Rectal smooth muscle tissue (tissue), 1 donor: ENCODE measurements at regions not wholly inside any gene's neighbourhood (a gene's known extent, or its start where the extent isn't known, plus 50 kb on each side); places are given as distances from the start of the nearest gene placed in this dataset.

Source experiments
- H3K27ac ChIP-seq: one replicate; pipeline ENCODE4 v1.7.0; 2013; ENCODE audit warnings: low read depth, low read length, inconsistent platforms
- H3K27me3 ChIP-seq: one replicate; pipeline ENCODE4 v1.7.0; 2013; ENCODE audit warnings: low read length; ENCODE audit not compliant: control insufficient read depth, insufficient read depth
- H3K36me3 ChIP-seq: one replicate; pipeline ENCODE4 v1.7.0; 2013; ENCODE audit warnings: low read length; ENCODE audit not compliant: control insufficient read depth, insufficient read depth
- H3K4me1 ChIP-seq: one replicate; pipeline ENCODE4 v1.7.0; 2013; ENCODE audit warnings: low read length; ENCODE audit not compliant: control insufficient read depth, insufficient read depth
- H3K4me3 ChIP-seq: one replicate; pipeline ENCODE4 v1.7.0; 2013; ENCODE audit warnings: low read length
- H3K9ac ChIP-seq: one replicate; pipeline ENCODE4 v1.7.0; 2013; ENCODE audit warnings: low read length

- no peaks in the 10 kb centered on the region for H3K36me3 ChIP-seq
- no peaks in the 10 kb centered on the region for H3K27me3 ChIP-seq
- H3K27ac ChIP-seq: no peak overlapping the region
- no peak overlapping the region for H3K4me3 ChIP-seq
- no peak overlapping the region for H3K9ac ChIP-seq
- H3K4me1 ChIP-seq: no peaks in the 10 kb centered on the region
These were observed 313.4 kb downstream of the CDH11 start for GRCh38 chr16:64808474-64808873.

DNA sequence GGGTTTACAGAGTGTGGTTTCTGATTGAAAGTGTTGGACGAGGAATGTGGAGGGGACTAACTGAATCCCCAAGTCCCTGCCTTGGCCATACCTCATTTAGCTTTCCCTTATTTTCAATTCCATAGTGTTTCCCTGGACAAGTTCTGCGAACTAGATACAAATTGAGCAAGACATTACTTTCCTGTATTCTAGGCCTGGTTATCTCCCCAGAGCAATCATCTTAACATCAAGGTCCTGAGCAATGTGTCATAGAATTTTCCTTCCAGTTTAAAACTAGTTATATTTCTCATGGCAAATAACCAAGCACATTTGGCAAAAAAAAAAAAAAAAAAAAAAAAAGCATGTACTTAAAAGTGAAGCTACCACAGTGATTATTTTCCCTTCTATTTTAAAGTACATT is 330.1 kb downstream of the CDH11 start:
- no peak overlapping the region for H3K27ac ChIP-seq
- H3K4me1 ChIP-seq: no peaks in the 10 kb centered on the region
- no peaks in the 10 kb centered on the region for H3K27me3 ChIP-seq
- H3K4me3 ChIP-seq: no peak overlapping the region
- no peak overlapping the region for H3K9ac ChIP-seq
- H3K36me3 ChIP-seq: no peaks in the 10 kb centered on the region

GRCh38 chr16:64784635-64785034 is 337.2 kb downstream of the CDH11 start:
- H3K36me3 ChIP-seq: no peaks in the 10 kb centered on the region
- H3K27me3 ChIP-seq: no peaks in the 10 kb centered on the region
- no peak overlapping the region for H3K27ac ChIP-seq
- no peak overlapping the region for H3K9ac ChIP-seq
- H3K4me1 ChIP-seq: no peaks in the 10 kb centered on the region
- no peak overlapping the region for H3K4me3 ChIP-seq

DNA sequence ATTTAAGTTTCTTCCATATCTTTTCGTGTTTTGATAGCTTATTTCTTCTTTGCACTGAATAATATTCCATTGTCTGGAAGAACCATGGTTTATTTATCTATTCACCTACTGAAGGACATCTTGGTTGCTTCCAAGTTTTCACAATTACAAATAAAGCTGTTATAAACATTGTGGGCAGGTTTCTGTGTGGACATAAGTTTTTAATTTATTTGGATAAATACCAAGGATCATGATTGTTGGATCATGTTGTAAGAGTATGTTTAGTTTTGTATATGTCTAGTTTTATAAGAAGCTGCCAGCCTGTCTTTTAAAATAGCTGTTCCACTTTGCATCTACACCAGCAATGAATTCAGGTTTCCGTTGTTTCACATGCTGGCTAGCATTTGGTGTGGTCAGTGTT is 339.4 kb downstream of the CDH11 start:
- no peaks in the 10 kb centered on the region for H3K4me1 ChIP-seq
- no peak overlapping the region for H3K9ac ChIP-seq
- H3K4me3 ChIP-seq: no peak overlapping the region
- H3K27me3 ChIP-seq: no peaks in the 10 kb centered on the region
- H3K27ac ChIP-seq: no peak overlapping the region
- H3K36me3 ChIP-seq: no peaks in the 10 kb centered on the region

- H3K27me3 ChIP-seq: no peaks in the 10 kb centered on the region
- H3K9ac ChIP-seq: no peak overlapping the region
- H3K27ac ChIP-seq: no peak overlapping the region
- H3K4me1 ChIP-seq: no peaks in the 10 kb centered on the region
- no peak overlapping the region for H3K4me3 ChIP-seq
- no peaks in the 10 kb centered on the region for H3K36me3 ChIP-seq
These were observed 341.4 kb downstream of the CDH11 start for GRCh38 chr16:64780445-64780844.

- Histone ChIP-seq H3K4me3 (no peak overlapping the region), H3K27me3 (no peaks in the 10 kb centered on the region), H3K36me3 (no peaks in the 10 kb centered on the region), H3K27ac (no peak overlapping the region), H3K9ac (no peak overlapping the region), H3K4me1 (no peaks in the 10 kb centered on the region)
These were observed 343.1 kb downstream of the CDH11 start for GRCh38 chr16:64778777-64779176.

GRCh38 chr16:64773638-64774037 is 348.2 kb downstream of the CDH11 start:
- Histone ChIP-seq H3K9ac (no peak overlapping the region), H3K4me3 (no peak overlapping the region), H3K27me3 (no peaks in the 10 kb centered on the region), H3K27ac (no peak overlapping the region), H3K4me1 (no peaks in the 10 kb centered on the region), H3K36me3 (no peaks in the 10 kb centered on the region)

- no peak overlapping the region for H3K27ac ChIP-seq
- H3K36me3 ChIP-seq: no peaks in the 10 kb centered on the region
- H3K4me1 ChIP-seq: no peaks in the 10 kb centered on the region
- no peaks in the 10 kb centered on the region for H3K27me3 ChIP-seq
- H3K9ac ChIP-seq: no peak overlapping the region
- H3K4me3 ChIP-seq: no peak overlapping the region
These were observed 348.7 kb downstream of the CDH11 start for GRCh38 chr16:64773184-64773583.

- Histone ChIP-seq H3K9ac (no peak overlapping the region), H3K4me1 (no peaks in the 10 kb centered on the region), H3K27me3 (no peaks in the 10 kb centered on the region), H3K27ac (no peak overlapping the region), H3K36me3 (no peaks in the 10 kb centered on the region), H3K4me3 (no peak overlapping the region)
These were observed 350.6 kb downstream of the CDH11 start for GRCh38 chr16:64771273-64771672.

- H3K4me3 ChIP-seq: no peak overlapping the region
- H3K27me3 ChIP-seq: no peaks in the 10 kb centered on the region
- no peaks in the 10 kb centered on the region for H3K36me3 ChIP-seq
- no peak overlapping the region for H3K27ac ChIP-seq
- H3K4me1 ChIP-seq: no peaks in the 10 kb centered on the region
- H3K9ac ChIP-seq: no peak overlapping the region
These were observed 359.7 kb downstream of the CDH11 start for GRCh38 chr16:64762211-64762610.

DNA sequence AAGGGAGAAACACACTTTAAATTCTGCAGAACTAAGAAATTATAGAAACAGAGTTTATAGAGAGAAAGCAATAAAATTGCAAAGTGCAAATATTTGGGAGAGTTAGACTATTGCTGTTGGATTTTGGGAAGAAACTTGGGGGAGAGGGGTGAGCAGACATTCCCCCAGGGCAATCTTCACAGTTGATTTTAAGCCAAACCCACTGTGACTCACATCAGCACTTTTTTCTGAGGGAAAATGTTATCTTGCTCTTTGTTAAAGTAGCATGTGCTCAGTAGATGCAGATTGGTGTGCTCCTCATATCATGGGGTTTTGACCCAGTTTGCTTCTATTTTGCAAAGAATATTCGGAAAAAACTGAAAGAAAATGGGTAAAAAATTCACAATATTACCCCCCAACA is 367.6 kb downstream of the CDH11 start:
- H3K4me3 ChIP-seq: no peak overlapping the region
- no peaks in the 10 kb centered on the region for H3K27me3 ChIP-seq
- no peaks in the 10 kb centered on the region for H3K36me3 ChIP-seq
- H3K27ac ChIP-seq: no peak overlapping the region
- no peaks in the 10 kb centered on the region for H3K4me1 ChIP-seq
- H3K9ac ChIP-seq: no peak overlapping the region

- Histone ChIP-seq H3K9ac (no peak overlapping the region), H3K4me1 (no peaks in the 10 kb centered on the region), H3K36me3 (no peaks in the 10 kb centered on the region), H3K4me3 (no peak overlapping the region), H3K27ac (no peak overlapping the region), H3K27me3 (no peaks in the 10 kb centered on the region)
These were observed 370.0 kb downstream of the CDH11 start for GRCh38 chr16:64751906-64752305.

DNA sequence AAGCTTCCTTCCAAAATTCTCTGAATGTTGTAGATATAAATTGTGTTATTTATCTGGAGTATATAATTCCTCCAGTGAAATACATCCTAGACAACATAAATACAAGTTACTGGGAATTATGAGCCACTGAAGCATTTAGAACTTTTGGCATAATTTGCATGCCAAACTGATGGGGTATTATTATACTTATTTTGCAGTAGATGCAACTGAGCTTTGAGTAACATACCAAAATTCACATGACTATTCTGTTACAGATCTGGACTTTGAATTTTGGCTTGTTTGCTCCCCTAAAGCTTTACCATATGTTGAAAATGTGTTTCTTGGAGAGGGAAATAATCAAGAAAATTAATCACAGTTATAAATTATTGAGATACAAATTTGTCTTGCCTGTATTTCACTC is 372.5 kb downstream of the CDH11 start:
- Histone ChIP-seq H3K27ac (no peak overlapping the region), H3K36me3 (no peaks in the 10 kb centered on the region), H3K27me3 (no peaks in the 10 kb centered on the region), H3K9ac (no peak overlapping the region), H3K4me3 (no peak overlapping the region), H3K4me1 (peaks cover 9% of the 10 kb centered on the region)
